ENCODE measurements at regions not wholly inside any gene's neighbourhood (a gene's known extent, or its start where the extent isn't known, plus 50 kb on each side); places are given as distances from the start of the nearest gene placed in this dataset.

GRCh38 chr14:101065696-101066694 lies 162.5 kb upstream of the RTL1 start:
- no peak for DNase-seq (ENCODE audit: low read depth)

GRCh38 chr14:101066826-101067510 lies 163.4 kb upstream of the RTL1 start:
- DNase-seq (ENCODE audit: low read depth), result no peak

GRCh38 chr14:101068313-101069227 lies 165.0 kb upstream of the RTL1 start:
- DNase-seq (ENCODE audit: low read depth), result no peak

- no peak for DNase-seq (ENCODE audit: low read depth)
These were observed 165.7 kb upstream of the RTL1 start for GRCh38 chr14:101069228-101069549.

- no peak for DNase-seq (ENCODE audit: low read depth)
These were observed 166.3 kb upstream of the RTL1 start for GRCh38 chr14:101069666-101070362.

- no peak for DNase-seq (ENCODE audit: low read depth)
These were observed 167.3 kb upstream of the RTL1 start for GRCh38 chr14:101070540-101071492.

DNA sequence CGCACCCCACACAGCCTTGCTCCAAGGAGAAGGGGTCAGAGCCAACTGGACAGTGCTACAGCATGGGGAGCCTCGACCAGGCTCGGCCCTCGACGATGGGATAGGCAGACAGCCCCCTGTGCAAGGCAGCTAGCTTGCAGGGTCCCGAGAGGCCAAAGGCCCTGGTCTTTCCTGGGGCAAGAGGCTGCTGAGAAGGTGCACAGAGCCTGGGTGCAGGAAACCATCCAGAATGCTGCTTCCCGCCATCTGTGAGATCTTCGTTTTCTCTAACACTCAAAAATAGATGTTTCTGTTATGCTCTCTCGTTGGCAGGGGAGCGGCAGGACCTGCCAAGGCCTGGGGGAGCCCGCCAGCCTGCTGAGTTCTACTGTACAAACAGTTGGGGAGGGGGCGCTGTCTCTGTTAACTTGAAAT lies 168.0 kb upstream of the RTL1 start:
- no peak for DNase-seq (ENCODE audit: low read depth)

GRCh38 chr14:101072070-101072469 lies 168.5 kb upstream of the RTL1 start:
- DNase-seq (ENCODE audit: low read depth), result no peak

DNA sequence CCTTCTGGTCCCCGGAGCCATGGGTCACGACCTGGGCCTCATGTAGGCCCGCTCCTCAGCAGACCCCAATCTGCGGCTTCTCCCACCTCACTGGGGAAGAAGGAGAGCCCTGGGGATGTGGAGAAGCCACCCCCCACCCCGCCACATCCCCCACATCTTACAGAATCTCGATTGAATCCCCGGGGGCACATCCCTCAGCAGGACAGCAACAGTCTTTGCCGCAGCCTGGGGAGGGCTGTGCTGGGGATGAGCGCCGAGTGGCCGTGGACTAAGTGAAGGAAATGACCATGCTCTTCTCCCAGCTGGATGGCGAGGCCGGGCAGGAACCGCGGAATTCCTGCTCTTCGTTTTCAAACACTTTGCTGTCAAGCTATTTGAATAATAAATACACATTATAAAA lies 169.0 kb upstream of the RTL1 start:
- no peak for DNase-seq (ENCODE audit: low read depth)

- DNase-seq (ENCODE audit: low read depth), result no peak
These were observed 169.5 kb upstream of the RTL1 start for GRCh38 chr14:101072945-101073597.

DNA sequence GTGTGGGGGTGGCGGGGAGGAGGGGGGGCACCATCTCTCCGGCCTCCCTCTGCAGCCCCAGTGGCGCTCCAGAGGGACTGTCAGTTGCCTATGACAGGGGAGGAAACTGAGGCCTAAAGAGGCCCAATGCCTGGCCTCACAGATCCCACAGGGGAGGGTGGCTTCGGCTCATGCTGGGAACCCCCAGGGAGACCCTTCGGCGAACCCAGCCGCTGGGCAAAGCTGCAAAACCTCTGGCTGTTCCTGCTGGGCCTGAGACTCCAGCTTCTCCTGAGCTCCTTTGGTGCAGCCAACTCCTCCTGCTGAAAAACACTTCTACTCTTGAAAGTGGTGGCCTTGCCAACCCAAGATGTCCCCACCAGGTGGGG lies 170.1 kb upstream of the RTL1 start:
- no peak for DNase-seq (ENCODE audit: low read depth)

GRCh38 chr14:101074196-101075024 lies 170.9 kb upstream of the RTL1 start:
- no peak for DNase-seq (ENCODE audit: low read depth)

DNA sequence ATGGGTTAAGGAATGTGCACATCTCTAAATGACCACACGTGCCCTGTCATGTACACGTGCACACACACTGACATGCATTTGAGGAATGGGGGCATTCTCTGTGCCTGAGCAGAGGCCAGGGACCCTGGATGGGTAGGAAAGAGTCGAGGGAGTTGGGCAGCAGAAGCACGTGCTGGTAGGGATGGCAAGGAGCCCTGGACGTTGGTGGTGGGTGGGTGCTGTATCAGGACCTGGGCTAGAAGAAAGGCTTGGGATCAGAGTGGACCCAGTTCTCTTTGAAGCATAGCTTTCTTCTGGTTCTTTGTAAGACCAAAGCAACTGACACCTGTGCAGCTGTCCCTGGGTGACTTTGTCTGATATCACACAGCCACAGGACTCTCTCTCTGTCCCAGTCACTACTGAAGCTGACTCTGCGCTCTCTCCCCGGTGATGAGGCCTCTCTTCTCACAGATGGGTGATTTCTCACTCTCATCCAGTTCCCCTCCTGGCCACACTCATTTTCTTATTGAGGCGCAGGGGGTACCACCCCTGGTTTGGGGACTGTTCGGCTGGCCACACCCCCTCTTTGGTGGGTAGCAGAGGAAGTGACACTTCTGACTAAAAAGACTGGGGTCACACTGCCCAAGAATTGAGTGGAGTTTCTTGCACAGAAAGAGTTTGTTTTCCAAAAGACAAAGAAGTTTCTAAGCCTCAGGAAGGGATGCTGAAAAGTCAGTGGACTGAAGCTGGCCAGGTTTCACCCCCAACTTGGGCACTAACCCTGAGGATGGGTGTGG lies 171.7 kb upstream of the RTL1 start:
- DNase-seq (ENCODE audit: low read depth), result no peak

DNA sequence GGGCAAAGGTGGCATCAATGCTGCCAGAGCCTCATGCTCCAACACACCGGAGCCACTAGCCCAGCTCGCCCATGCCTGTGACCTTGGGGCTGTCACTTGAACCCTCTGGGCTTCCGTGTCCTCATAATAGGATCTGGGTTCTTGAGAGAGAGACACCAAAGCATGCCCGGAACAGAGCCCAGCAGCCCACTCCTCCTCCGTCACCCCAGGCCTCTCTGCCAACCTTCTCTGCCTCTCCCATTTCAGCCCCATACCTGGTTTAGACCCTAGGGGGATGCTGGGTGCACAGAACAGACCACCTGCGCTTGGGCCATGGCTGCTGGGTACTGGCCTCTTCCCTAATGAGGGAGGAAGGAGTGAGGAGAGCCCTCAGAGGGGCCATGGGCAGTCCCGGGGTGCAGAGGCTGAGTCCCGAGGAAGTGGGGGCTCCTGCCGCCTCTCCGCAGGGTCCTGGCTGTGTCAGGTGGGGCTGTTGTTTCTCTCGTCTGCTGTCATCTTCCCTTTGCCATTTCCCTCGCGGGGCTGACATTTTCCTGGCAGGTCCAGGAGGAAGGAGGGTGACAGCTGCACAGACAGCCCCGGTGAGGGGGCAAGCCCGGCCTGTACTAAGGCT lies 172.4 kb upstream of the RTL1 start:
- DNase-seq (ENCODE audit: low read depth), result no peak

GRCh38 chr14:101076451-101077198 lies 173.1 kb upstream of the RTL1 start:
- DNase-seq (ENCODE audit: low read depth), result no peak

- no peak for DNase-seq (ENCODE audit: low read depth)
These were observed 174.1 kb upstream of the RTL1 start for GRCh38 chr14:101077481-101078074.

All from forelimb muscle (tissue), 1 donor.